CD14-positive monocyte (primary cell): ENCODE measurements at regions not wholly inside any gene's neighbourhood (a gene's known extent, or its start where the extent isn't known, plus 50 kb on each side); places are given as distances from the start of the nearest gene placed in this dataset.

Experiments
- DNase-seq, 3 donors: peaks; one replicate each; pipeline ENCODE4 v3.0.0-alpha.2; 2011 to 2022
- H2AFZ ChIP-seq: 2 replicates; pipeline ENCODE4 v1.6.0; 2012; ENCODE audit warnings: mild to moderate bottlenecking, low read depth, low read length, inconsistent platforms; ENCODE audit not compliant: insufficient read depth, poor library complexity, severe bottlenecking
- H3K27ac ChIP-seq, 2 donors: 1 replicate in 1 of 2; 2 replicates in 1 of 2; pipeline ENCODE4 v1.5.1; 2012 to 2013; ENCODE audit warnings: low read length in 2 of 2, control low read depth in 1 of 2, inconsistent platforms in 1 of 2, low read depth in 1 of 2, mild to moderate bottlenecking in 1 of 2
- H3K27me3 ChIP-seq, 2 donors: one replicate each; pipeline versions ENCODE4 v1.6.0 to v1.6.1; 2011 to 2013; ENCODE audit warnings: low read length in 2 of 2; ENCODE audit not compliant: control insufficient read depth in 2 of 2, insufficient read depth in 2 of 2
- H3K36me3 ChIP-seq, 2 donors: replicated peaks in 1 of 2; 1 replicate in 1 of 2; 2 replicates in 1 of 2; pipeline versions ENCODE4 v1.5.1 to v1.6.1; 2012 to 2013; ENCODE audit warnings: low read length in 2 of 2, control low read depth in 1 of 2, inconsistent platforms in 1 of 2, mild to moderate bottlenecking in 1 of 2; ENCODE audit not compliant: insufficient read depth in 2 of 2, control insufficient read depth in 1 of 2
- H3K4me1 ChIP-seq, 2 donors: 1 replicate in 1 of 2; 2 replicates in 1 of 2; pipeline versions ENCODE4 v1.5.1 to v1.6.1; 2012 to 2013; ENCODE audit warnings: low read length in 2 of 2, control low read depth in 1 of 2, inconsistent platforms in 1 of 2, mild to moderate bottlenecking in 1 of 2, moderate library complexity in 1 of 2; ENCODE audit not compliant: insufficient read depth in 2 of 2, control insufficient read depth in 1 of 2
- H3K4me2 ChIP-seq: replicated peaks from 2 replicates; pipeline ENCODE3; 2012; ENCODE audit warnings: low read length, moderate library complexity, mild to moderate bottlenecking; ENCODE audit not compliant: poor library complexity, severe bottlenecking; ENCODE audit errors: extremely low read depth
- H3K4me3 ChIP-seq, 3 experiments: fragments of 200-600 bp in 1 of 3; sonication (generic) in 1 of 3; replicated peaks in 1 of 3; 1 replicate in 2 of 3; 2 replicates in 1 of 3; pipeline ENCODE4 v1.5.1; 2011 to 2013; ENCODE audit warnings: low read length in 3 of 3, mild to moderate bottlenecking in 3 of 3, control low read depth in 2 of 3, low read depth in 2 of 3, inconsistent platforms in 1 of 3, moderate library complexity in 1 of 3
- H3K79me2 ChIP-seq: 2 replicates; pipeline ENCODE4 v1.6.0; 2012; ENCODE audit warnings: mild to moderate bottlenecking, control low read depth, inconsistent platforms, low read length, moderate library complexity; ENCODE audit not compliant: insufficient read depth
- H3K9ac ChIP-seq: 2 replicates; pipeline ENCODE4 v1.6.0; 2017; ENCODE audit warnings: low read length, mild to moderate bottlenecking; ENCODE audit not compliant: insufficient read depth, poor library complexity, severe bottlenecking
- H3K9me3 ChIP-seq, 2 donors: replicated peaks in 1 of 2; 1 replicate in 1 of 2; 2 replicates in 1 of 2; pipeline versions ENCODE4 v1.5.1 to v1.6.1; 2012 to 2013; ENCODE audit warnings: low read length in 2 of 2, control low read depth in 1 of 2; ENCODE audit not compliant: control insufficient read depth in 1 of 2, insufficient read depth in 1 of 2
- H4K20me1 ChIP-seq: 2 replicates; pipeline ENCODE4 v1.6.0; 2012; ENCODE audit warnings: mild to moderate bottlenecking, low read length, control low read depth, moderate library complexity; ENCODE audit not compliant: insufficient read depth
- H3K27ac Mint-ChIP-seq, 7 donors: one replicate each; pipeline ENCODE4 v1.8.0; 2020; ENCODE audit warnings: mild to moderate bottlenecking in 7 of 7, mixed read lengths in 7 of 7, moderate library complexity in 6 of 7, inconsistent platforms in 2 of 7
- H3K27me3 Mint-ChIP-seq, 3 donors: one replicate each; pipeline ENCODE4 v1.8.0; 2021 to 2022; ENCODE audit warnings: low read depth in 3 of 3, mild to moderate bottlenecking in 3 of 3, mixed read lengths in 3 of 3, moderate library complexity in 3 of 3, inconsistent platforms in 1 of 3
- H3K36me3 Mint-ChIP-seq, 2 donors: one replicate each; pipeline ENCODE4 v1.8.0; 2020; ENCODE audit warnings: mixed read lengths in 2 of 2, inconsistent platforms in 1 of 2, mild to moderate bottlenecking in 1 of 2
- H3K4me1 Mint-ChIP-seq: one replicate; pipeline ENCODE4 v1.8.0; 2020; ENCODE audit warnings: mild to moderate bottlenecking, mixed read lengths
- H3K4me3 Mint-ChIP-seq, 2 donors: one replicate each; pipeline ENCODE4 v1.8.0; 2020; ENCODE audit warnings: mild to moderate bottlenecking in 2 of 2, mixed read lengths in 2 of 2, moderate library complexity in 1 of 2
- H3K9me3 Mint-ChIP-seq, 7 donors: one replicate each; pipeline ENCODE4 v1.8.0; 2020 to 2022; ENCODE audit warnings: mixed read lengths in 7 of 7, mild to moderate bottlenecking in 6 of 7, moderate library complexity in 6 of 7, inconsistent platforms in 2 of 7
- CTCF ChIP-seq: fragments of 200-600 bp; IDR thresholded peaks from one replicate; pipeline ENCODE4 v1.8.0; 2022; ENCODE audit warnings: antibody characterized with exemption, mild to moderate bottlenecking
- WGBS: methylation state at CpG from one replicate; pipeline ENCODE4 v1.1.5; 2013; ENCODE audit warnings: missing lambda C conversion rate; ENCODE audit not compliant: insufficient coverage; 5-methylcytosine and 5-hydroxymethylcytosine counted together
- intact Hi-C, 2 donors: fragments of 100-400 bp; cut with micrococcal nuclease; formaldehyde crosslinking; loops; one replicate each; pipeline versions ENCODE4 v1.15.0 to v1.15.1; 2023

GRCh38 chr1:193479187-193479586, 292.8 kb upstream of the B3GALT2 start:
- no peaks in the 10 kb centered on the region for H3K36me3 ChIP-seq

GRCh38 chr1:193476748-193477147, 290.3 kb upstream of the B3GALT2 start:
- H3K4me3 Mint-ChIP-seq = no peak overlapping the region
- Histone ChIP-seq H3K4me3 (no peak overlapping the region), H3K9me3 (no peaks in the 10 kb centered on the region), H4K20me1 (no peaks in the 10 kb centered on the region), H3K27ac (no peak overlapping the region), H3K36me3 (no peaks in the 10 kb centered on the region), H3K9ac (no peak overlapping the region), H3K4me2 (no peak overlapping the region), H3K4me1 (no peaks in the 10 kb centered on the region), H3K27me3 (no peaks in the 10 kb centered on the region), H2AFZ (no peak overlapping the region), H3K79me2 (no peaks in the 10 kb centered on the region)
- H3K4me1 Mint-ChIP-seq = no peaks in the 10 kb centered on the region
- DNase-seq = no peak
- WGBS = no CpG with 5 or more reads among the region's 6 CpGs
- H3K9me3 Mint-ChIP-seq = peaks cover 0 to 9% (median 2%) of the 10 kb centered on the region in 7 donors
- intact Hi-C loops = no loop called here
- no peak overlapping the region for H3K27ac Mint-ChIP-seq
- TF ChIP-seq CTCF = no peak
- H3K36me3 Mint-ChIP-seq = no peaks in the 10 kb centered on the region
- peaks cover 0 to 2% (median 0%) of the 10 kb centered on the region in 3 donors for H3K27me3 Mint-ChIP-seq

More at GRCh38 chr1:193479187-193479586, 292.8 kb upstream of the B3GALT2 start:
- DNase-seq = peak in 2 of 3 donors; percentile 1 to 8
- H3K27me3 ChIP-seq = no peaks in the 10 kb centered on the region
- H3K27ac Mint-ChIP-seq = no peak overlapping the region
- H4K20me1 ChIP-seq = no peaks in the 10 kb centered on the region
- no peaks in the 10 kb centered on the region for H3K4me1 Mint-ChIP-seq
- no peak overlapping the region for H3K4me3 ChIP-seq
- no peak overlapping the region for H3K27ac ChIP-seq
- H3K27me3 Mint-ChIP-seq = peaks cover 0 to 2% (median 2%) of the 10 kb centered on the region in 3 donors
- peaks cover 0 to 2% (median 0%) of the 10 kb centered on the region in 7 donors for H3K9me3 Mint-ChIP-seq
- no peaks in the 10 kb centered on the region for H3K79me2 ChIP-seq
- H3K36me3 Mint-ChIP-seq = no peaks in the 10 kb centered on the region
- no peak overlapping the region for H3K9ac ChIP-seq
- no peak overlapping the region for H2AFZ ChIP-seq
- no peaks in the 10 kb centered on the region for H3K4me1 ChIP-seq
- no peak for TF ChIP-seq CTCF
- no peak overlapping the region for H3K4me2 ChIP-seq
- no peak overlapping the region for H3K4me3 Mint-ChIP-seq
- WGBS = 0% methylated on average over 1 of the region's 3 CpGs
- intact Hi-C loops = no loop called here
- H3K9me3 ChIP-seq = no peaks in the 10 kb centered on the region
